SK-N-SH (cell line): ENCODE measurements at regions not wholly inside any gene's neighbourhood (a gene's known extent, or its start where the extent isn't known, plus 50 kb on each side); places are given as distances from the start of the nearest gene placed in this dataset.

Experiments
- CTCF ChIA-PET: fragments of 300-600, 350-600 bp; formaldehyde crosslinking; extraction: SDS; loops from one replicate; lab custom pipeline; 2021; lab: Yijun Ruan, JAX
- POLR2A ChIA-PET: fragments of 350-600 bp; sonication (Branson Sonifier 250); formaldehyde crosslinking; extraction: SDS; loops from one replicate; lab custom pipeline; 2020; ENCODE audit warnings: antibody characterized with exemption, inconsistent platforms; lab: Yijun Ruan, JAX
- DNase-seq: peaks from one replicate; pipeline ENCODE4 v3.0.0; 2012
- H2AFZ ChIP-seq: fragments of 200-600 bp; sonication (generic); 2 replicates; pipeline ENCODE4 v1.8.1; 2016; ENCODE audit warnings: antibody characterized with exemption, mild to moderate bottlenecking, low read depth
- H3F3A ChIP-seq: fragments of 200-600 bp; sonication (generic); replicated peaks from 2 replicates; pipeline ENCODE3; 2016; ENCODE audit warnings: antibody characterized with exemption, mild to moderate bottlenecking; ENCODE audit not compliant: insufficient read depth
- H3K27ac ChIP-seq, 2 experiments: fragments of 200-500 bp in 1 of 2; fragments of 200-600 bp in 1 of 2; sonication (Bioruptor generic) in 1 of 2; sonication (generic), shearing (Covaris generic) in 1 of 2; 2 replicates each; pipeline versions ENCODE4 v1.5.1 to v1.6.1; 2014 to 2016; ENCODE audit warnings: low read depth in 2 of 2, inconsistent platforms in 1 of 2, low read length in 1 of 2, mild to moderate bottlenecking in 1 of 2, mixed read lengths in 1 of 2
- H3K27me3 ChIP-seq: fragments of 200-600 bp; sonication (generic), shearing (Covaris generic); 2 replicates; pipeline ENCODE4 v1.6.1; 2016; ENCODE audit warnings: mixed run types; ENCODE audit not compliant: insufficient read depth
- H3K36me3 ChIP-seq, 2 experiments: fragments of 200-500 bp in 1 of 2; fragments of 200-600 bp in 1 of 2; sonication (Bioruptor generic) in 1 of 2; sonication (generic) in 1 of 2; replicated peaks in 1 of 2; 2 replicates each; pipeline versions ENCODE3 to v1.5.1; 2014 to 2016; ENCODE audit warnings: low read length in 1 of 2, mild to moderate bottlenecking in 1 of 2; ENCODE audit not compliant: insufficient read depth in 2 of 2, control insufficient read depth in 1 of 2
- H3K4me1 ChIP-seq, 2 experiments: fragments of 200-500 bp in 1 of 2; fragments of 200-600 bp in 1 of 2; sonication (Bioruptor generic) in 1 of 2; sonication (generic), shearing (Covaris generic) in 1 of 2; 2 replicates each; pipeline versions ENCODE4 v1.5.1 to v1.6.1; 2014 to 2016; ENCODE audit warnings: low read depth in 1 of 2, low read length in 1 of 2, mixed run types in 1 of 2; ENCODE audit not compliant: insufficient read depth in 2 of 2, control insufficient read depth in 1 of 2
- H3K4me2 ChIP-seq: fragments of 200-600 bp; sonication (generic), shearing (Covaris generic); 2 replicates; pipeline ENCODE4 v1.6.1; 2017; ENCODE audit warnings: mixed run types
- H3K4me3 ChIP-seq, 2 experiments: fragments of 200-500 bp in 1 of 2; fragments of 200-600 bp in 1 of 2; sonication (Bioruptor generic) in 1 of 2; sonication (generic), shearing (Covaris generic) in 1 of 2; 2 replicates each; pipeline versions ENCODE4 v1.5.1 to v1.8.1; 2014 to 2016; ENCODE audit warnings: low read depth in 2 of 2, inconsistent platforms in 1 of 2, low read length in 1 of 2, mild to moderate bottlenecking in 1 of 2, mixed read lengths in 1 of 2, moderate library complexity in 1 of 2
- H3K79me2 ChIP-seq: fragments of 200-600 bp; sonication (generic); 2 replicates; pipeline ENCODE4 v1.8.1; 2017; ENCODE audit warnings: mild to moderate bottlenecking; ENCODE audit not compliant: insufficient read depth
- H3K9ac ChIP-seq: fragments of 200-600 bp; sonication (generic); 2 replicates; pipeline ENCODE4 v1.6.1; 2017; ENCODE audit warnings: mixed run types
- H3K9me2 ChIP-seq: fragments of 200-600 bp; sonication (generic); 2 replicates; pipeline ENCODE4 v1.6.1; 2017; ENCODE audit warnings: mixed run types
- H3K9me3 ChIP-seq: fragments of 200-600 bp; sonication (generic); 2 replicates; pipeline ENCODE4 v1.6.1; 2017; ENCODE audit warnings: mixed run types, mild to moderate bottlenecking, moderate library complexity
- H4K20me1 ChIP-seq: fragments of 200-600 bp; sonication (generic); 2 replicates; pipeline ENCODE4 v1.6.1; 2017; ENCODE audit warnings: mild to moderate bottlenecking, mixed run types; ENCODE audit not compliant: insufficient read depth
- CHD2 ChIP-seq: fragments of 150-350 bp; IDR thresholded peaks from 2 replicates; pipeline ENCODE4 v1.6.1; 2018; ENCODE audit warnings: low read length; ENCODE audit not compliant: partially characterized antibody
- ELF1 ChIP-seq: IDR thresholded peaks from 2 replicates; pipeline ENCODE4 v1.4.0; 2012
- FOXJ3 ChIP-seq: sonication (generic); formaldehyde crosslinking; IDR thresholded peaks from 2 replicates; pipeline ENCODE4 v1.5.1; 2020; ENCODE audit warnings: mild to moderate bottlenecking, missing genetic modification reagents
- GABPA ChIP-seq: IDR thresholded peaks from 2 replicates; pipeline ENCODE4 v1.4.0; 2012; ENCODE audit warnings: low read depth, mild to moderate bottlenecking
- GATA2 ChIP-seq: sonication (generic); formaldehyde crosslinking; IDR thresholded peaks from 2 replicates; pipeline ENCODE4 v1.5.0; 2020; ENCODE audit warnings: mild to moderate bottlenecking, missing genetic modification reagents
- JUND ChIP-seq: IDR thresholded peaks from 2 replicates; pipeline ENCODE4 v1.4.0; 2012
- MXI1 ChIP-seq: IDR thresholded peaks from 2 replicates; pipeline ENCODE4 v1.6.1; 2012; ENCODE audit warnings: mild to moderate bottlenecking, low read depth, low read length, improper control_type of control experiment
- NFIC ChIP-seq: IDR thresholded peaks from 2 replicates; pipeline ENCODE4 v1.4.0; 2012; ENCODE audit warnings: borderline replicate concordance
- NRF1 ChIP-seq: IDR thresholded peaks from 2 replicates; pipeline ENCODE4 v1.6.1; 2012; ENCODE audit warnings: low read depth, mild to moderate bottlenecking, low read length
- POLR2AphosphoS5 ChIP-seq: IDR thresholded peaks from 2 replicates; pipeline ENCODE4 v1.6.1; 2012; ENCODE audit warnings: low read depth, low read length
- RAD21 ChIP-seq: IDR thresholded peaks from 2 replicates; pipeline ENCODE4 v1.6.1; 2012; ENCODE audit warnings: mild to moderate bottlenecking, low read length
- TAF1 ChIP-seq: IDR thresholded peaks from 2 replicates; pipeline ENCODE4 v1.6.1; 2012; ENCODE audit warnings: low read depth, mild to moderate bottlenecking, low read length, moderate library complexity, borderline replicate concordance
- TCF12 ChIP-seq: IDR thresholded peaks from 2 replicates; pipeline ENCODE4 v1.4.0; 2012
- YY1 ChIP-seq: IDR thresholded peaks from 2 replicates; pipeline ENCODE4 v1.4.0; 2012; ENCODE audit warnings: low read depth, mild to moderate bottlenecking
- WGBS: methylation state at CpG from one replicate; pipeline ENCODE4 v1.1.6; 2017; ENCODE audit warnings: low lambda C conversion rate; 5-methylcytosine and 5-hydroxymethylcytosine counted together
- TF ChIP-seq, protein P1 (sequence below): IDR thresholded peaks from 2 replicates; pipeline ENCODE4 v1.6.1; 2012; ENCODE audit warnings: mild to moderate bottlenecking, low read depth, low read length, moderate library complexity
- TF ChIP-seq, protein P2 (sequence below): IDR thresholded peaks from 2 replicates; pipeline ENCODE4; 2012
- TF ChIP-seq, protein P3 (sequence below): IDR thresholded peaks from 2 replicates; pipeline ENCODE4 v1.4.0; 2012; ENCODE audit warnings: low read depth, borderline replicate concordance
- TF ChIP-seq, protein P4 (sequence below): fragments of 150-350 bp; IDR thresholded peaks from 2 replicates; pipeline ENCODE4 v1.6.1; 2016; ENCODE audit warnings: mild to moderate bottlenecking, low read depth, low read length
- TF ChIP-seq, protein P5 (sequence below): IDR thresholded peaks from 2 replicates; pipeline ENCODE4 v1.4.0; 2012; ENCODE audit warnings: low read depth, borderline replicate concordance

DNA sequence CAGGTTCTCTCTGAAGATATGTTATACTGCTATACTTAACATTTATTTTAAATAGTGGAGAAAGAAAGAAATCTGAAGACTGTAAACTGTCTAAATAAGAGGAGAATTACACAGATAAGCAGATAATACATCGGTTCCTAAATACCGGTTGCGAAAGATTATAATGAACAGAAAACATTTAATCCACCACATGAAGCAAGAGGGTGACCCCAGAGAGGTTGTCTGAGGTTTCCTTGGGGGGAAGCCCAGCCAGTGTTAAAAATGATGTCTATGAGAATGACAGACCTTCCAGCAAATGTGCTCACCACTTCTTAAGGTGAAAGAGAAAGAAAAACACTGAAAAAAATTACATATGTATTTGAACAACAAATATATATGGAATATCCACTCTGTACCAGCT is 356.4 kb upstream of the KAZN start (continued):
- TF ChIP-seq, protein P1, sequence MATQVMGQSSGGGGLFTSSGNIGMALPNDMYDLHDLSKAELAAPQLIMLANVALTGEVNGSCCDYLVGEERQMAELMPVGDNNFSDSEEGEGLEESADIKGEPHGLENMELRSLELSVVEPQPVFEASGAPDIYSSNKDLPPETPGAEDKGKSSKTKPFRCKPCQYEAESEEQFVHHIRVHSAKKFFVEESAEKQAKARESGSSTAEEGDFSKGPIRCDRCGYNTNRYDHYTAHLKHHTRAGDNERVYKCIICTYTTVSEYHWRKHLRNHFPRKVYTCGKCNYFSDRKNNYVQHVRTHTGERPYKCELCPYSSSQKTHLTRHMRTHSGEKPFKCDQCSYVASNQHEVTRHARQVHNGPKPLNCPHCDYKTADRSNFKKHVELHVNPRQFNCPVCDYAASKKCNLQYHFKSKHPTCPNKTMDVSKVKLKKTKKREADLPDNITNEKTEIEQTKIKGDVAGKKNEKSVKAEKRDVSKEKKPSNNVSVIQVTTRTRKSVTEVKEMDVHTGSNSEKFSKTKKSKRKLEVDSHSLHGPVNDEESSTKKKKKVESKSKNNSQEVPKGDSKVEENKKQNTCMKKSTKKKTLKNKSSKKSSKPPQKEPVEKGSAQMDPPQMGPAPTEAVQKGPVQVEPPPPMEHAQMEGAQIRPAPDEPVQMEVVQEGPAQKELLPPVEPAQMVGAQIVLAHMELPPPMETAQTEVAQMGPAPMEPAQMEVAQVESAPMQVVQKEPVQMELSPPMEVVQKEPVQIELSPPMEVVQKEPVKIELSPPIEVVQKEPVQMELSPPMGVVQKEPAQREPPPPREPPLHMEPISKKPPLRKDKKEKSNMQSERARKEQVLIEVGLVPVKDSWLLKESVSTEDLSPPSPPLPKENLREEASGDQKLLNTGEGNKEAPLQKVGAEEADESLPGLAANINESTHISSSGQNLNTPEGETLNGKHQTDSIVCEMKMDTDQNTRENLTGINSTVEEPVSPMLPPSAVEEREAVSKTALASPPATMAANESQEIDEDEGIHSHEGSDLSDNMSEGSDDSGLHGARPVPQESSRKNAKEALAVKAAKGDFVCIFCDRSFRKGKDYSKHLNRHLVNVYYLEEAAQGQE, result no peak
- no peak for TF ChIP-seq POLR2AphosphoS5
- no peak for TF ChIP-seq GATA2 (CRISPR knock-in tag)
- no peak for TF ChIP-seq NFIC
- no peak for TF ChIP-seq RAD21
- TF ChIP-seq, protein P2, sequence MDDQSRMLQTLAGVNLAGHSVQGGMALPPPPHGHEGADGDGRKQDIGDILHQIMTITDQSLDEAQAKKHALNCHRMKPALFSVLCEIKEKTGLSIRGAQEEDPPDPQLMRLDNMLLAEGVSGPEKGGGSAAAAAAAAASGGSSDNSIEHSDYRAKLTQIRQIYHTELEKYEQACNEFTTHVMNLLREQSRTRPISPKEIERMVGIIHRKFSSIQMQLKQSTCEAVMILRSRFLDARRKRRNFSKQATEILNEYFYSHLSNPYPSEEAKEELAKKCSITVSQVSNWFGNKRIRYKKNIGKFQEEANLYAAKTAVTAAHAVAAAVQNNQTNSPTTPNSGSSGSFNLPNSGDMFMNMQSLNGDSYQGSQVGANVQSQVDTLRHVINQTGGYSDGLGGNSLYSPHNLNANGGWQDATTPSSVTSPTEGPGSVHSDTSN, result no peak
- TF ChIP-seq, protein P3, sequence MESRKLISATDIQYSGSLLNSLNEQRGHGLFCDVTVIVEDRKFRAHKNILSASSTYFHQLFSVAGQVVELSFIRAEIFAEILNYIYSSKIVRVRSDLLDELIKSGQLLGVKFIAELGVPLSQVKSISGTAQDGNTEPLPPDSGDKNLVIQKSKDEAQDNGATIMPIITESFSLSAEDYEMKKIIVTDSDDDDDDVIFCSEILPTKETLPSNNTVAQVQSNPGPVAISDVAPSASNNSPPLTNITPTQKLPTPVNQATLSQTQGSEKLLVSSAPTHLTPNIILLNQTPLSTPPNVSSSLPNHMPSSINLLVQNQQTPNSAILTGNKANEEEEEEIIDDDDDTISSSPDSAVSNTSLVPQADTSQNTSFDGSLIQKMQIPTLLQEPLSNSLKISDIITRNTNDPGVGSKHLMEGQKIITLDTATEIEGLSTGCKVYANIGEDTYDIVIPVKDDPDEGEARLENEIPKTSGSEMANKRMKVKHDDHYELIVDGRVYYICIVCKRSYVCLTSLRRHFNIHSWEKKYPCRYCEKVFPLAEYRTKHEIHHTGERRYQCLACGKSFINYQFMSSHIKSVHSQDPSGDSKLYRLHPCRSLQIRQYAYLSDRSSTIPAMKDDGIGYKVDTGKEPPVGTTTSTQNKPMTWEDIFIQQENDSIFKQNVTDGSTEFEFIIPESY, result no peak
- TF ChIP-seq, protein P4, sequence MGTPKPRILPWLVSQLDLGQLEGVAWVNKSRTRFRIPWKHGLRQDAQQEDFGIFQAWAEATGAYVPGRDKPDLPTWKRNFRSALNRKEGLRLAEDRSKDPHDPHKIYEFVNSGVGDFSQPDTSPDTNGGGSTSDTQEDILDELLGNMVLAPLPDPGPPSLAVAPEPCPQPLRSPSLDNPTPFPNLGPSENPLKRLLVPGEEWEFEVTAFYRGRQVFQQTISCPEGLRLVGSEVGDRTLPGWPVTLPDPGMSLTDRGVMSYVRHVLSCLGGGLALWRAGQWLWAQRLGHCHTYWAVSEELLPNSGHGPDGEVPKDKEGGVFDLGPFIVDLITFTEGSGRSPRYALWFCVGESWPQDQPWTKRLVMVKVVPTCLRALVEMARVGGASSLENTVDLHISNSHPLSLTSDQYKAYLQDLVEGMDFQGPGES, result no peak
- TF ChIP-seq, all 33 proteins: peak for 0

DNA sequence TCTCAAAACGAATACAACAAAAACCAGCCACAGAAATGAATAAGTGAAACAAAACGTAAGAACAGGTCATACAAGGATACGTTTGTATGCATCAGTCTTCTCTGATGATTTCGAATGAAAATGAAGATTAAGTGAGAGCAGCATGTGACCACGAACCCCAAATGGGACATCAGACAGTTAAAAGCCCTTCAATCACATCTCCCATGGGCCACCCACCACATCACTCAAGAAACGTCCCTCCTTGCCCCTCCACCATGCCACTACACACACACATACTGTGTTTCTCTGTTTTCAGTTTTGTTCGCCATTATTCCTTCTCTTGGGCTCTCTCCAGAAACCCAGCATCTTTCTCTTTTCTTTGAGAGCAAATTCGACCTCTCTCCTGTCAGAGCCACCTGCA is 355.6 kb upstream of the KAZN start:
- H3K4me1 ChIP-seq, result no peaks in the 10 kb centered on the region
- H3K9ac ChIP-seq, result no peak overlapping the region
- H3K27me3 ChIP-seq, result no peaks in the 10 kb centered on the region
- no peaks in the 10 kb centered on the region for H4K20me1 ChIP-seq
- DNase-seq, result no peak
- CTCF ChIA-PET, result no interaction called here
- no peaks in the 10 kb centered on the region for H3K9me2 ChIP-seq
- H3K27ac ChIP-seq, result no peak overlapping the region
- H2AFZ ChIP-seq, result no peak overlapping the region
- 7% methylated on average over 8 of the region's 8 CpGs for WGBS
- H3K36me3 ChIP-seq, result no peaks in the 10 kb centered on the region
- POLR2A ChIA-PET, result no interaction called here
- H3K9me3 ChIP-seq, result no peaks in the 10 kb centered on the region
- H3K4me2 ChIP-seq, result no peak overlapping the region
- no peaks in the 10 kb centered on the region for H3K79me2 ChIP-seq
- H3K4me3 ChIP-seq, result no peak overlapping the region
- no peaks in the 10 kb centered on the region for H3F3A ChIP-seq
- TF ChIP-seq FOXJ3, result no peak
- TF ChIP-seq JUND, result no peak
- no peak for TF ChIP-seq NRF1
- TF ChIP-seq GABPA, result no peak
- TF ChIP-seq, protein P5, sequence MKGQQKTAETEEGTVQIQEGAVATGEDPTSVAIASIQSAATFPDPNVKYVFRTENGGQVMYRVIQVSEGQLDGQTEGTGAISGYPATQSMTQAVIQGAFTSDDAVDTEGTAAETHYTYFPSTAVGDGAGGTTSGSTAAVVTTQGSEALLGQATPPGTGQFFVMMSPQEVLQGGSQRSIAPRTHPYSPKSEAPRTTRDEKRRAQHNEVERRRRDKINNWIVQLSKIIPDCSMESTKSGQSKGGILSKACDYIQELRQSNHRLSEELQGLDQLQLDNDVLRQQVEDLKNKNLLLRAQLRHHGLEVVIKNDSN, result no peak
- no peak for TF ChIP-seq CHD2
- TF ChIP-seq, protein P4, result no peak
- no peak for TF ChIP-seq TAF1
- no peak for TF ChIP-seq TCF12
- no peak for TF ChIP-seq NFIC
- no peak for TF ChIP-seq MXI1
- no peak for TF ChIP-seq ELF1
- TF ChIP-seq YY1, result no peak
- TF ChIP-seq, protein P1, result no peak
